GM23338 (cell line): ENCODE measurements at regions not wholly inside any gene's neighbourhood (a gene's known extent, or its start where the extent isn't known, plus 50 kb on each side); places are given as distances from the start of the nearest gene placed in this dataset.

ENCODE experiments used
- CREB1 ChIP-seq: fragments of 250-450 bp; sonication (Bioruptor Pico); IDR thresholded peaks from 2 replicates; pipeline ENCODE4 v1.5.0; 2020; ENCODE audit warnings: low read depth, mild to moderate bottlenecking, moderate library complexity
- EZH2 ChIP-seq: fragments of 200-600 bp; sonication (generic); IDR thresholded peaks from one replicate; pipeline ENCODE4 v1.8.0; 2017; ENCODE audit warnings: antibody characterized with exemption, mild to moderate bottlenecking, low read depth; ENCODE audit not compliant: unreplicated experiment
- EZH2phosphoT487 ChIP-seq: fragments of 200-600 bp; sonication (generic); IDR thresholded peaks from one replicate; pipeline ENCODE4 v1.8.1; 2018; ENCODE audit warnings: antibody characterized with exemption; ENCODE audit not compliant: unreplicated experiment
- JUNB ChIP-seq: IDR thresholded peaks from one replicate; pipeline ENCODE4 v1.6.1; 2016; ENCODE audit warnings: antibody characterized with exemption; ENCODE audit not compliant: unreplicated experiment
- NANOG ChIP-seq: IDR thresholded peaks from 2 replicates; pipeline ENCODE4 v1.6.1; 2016; ENCODE audit warnings: antibody characterized with exemption, borderline replicate concordance
- POLR2AphosphoS5 ChIP-seq: IDR thresholded peaks from 2 replicates; pipeline ENCODE4 v1.6.1; 2016; ENCODE audit warnings: antibody characterized with exemption, low read depth
- STAT1 ChIP-seq: IDR thresholded peaks from one replicate; pipeline ENCODE4 v1.6.1; 2016; ENCODE audit warnings: antibody characterized with exemption; ENCODE audit not compliant: unreplicated experiment
- ZNF114 ChIP-seq: fragments of 250-450 bp; sonication (Bioruptor Pico); IDR thresholded peaks from 2 replicates; pipeline ENCODE4 v1.5.0; 2020; ENCODE audit warnings: mild to moderate bottlenecking, moderate library complexity
- ZNF331 ChIP-seq: fragments of 250-450 bp; sonication (Bioruptor Pico); IDR thresholded peaks from 2 replicates; pipeline ENCODE4 v1.5.0; 2020; ENCODE audit warnings: low read depth, mild to moderate bottlenecking, moderate library complexity
- TF ChIP-seq, protein P1 (sequence below), 2 experiments: fragments of 200-600 bp in 1 of 2; sonication (generic) in 1 of 2; conservative IDR thresholded peaks; 2 replicates each; pipeline versions ENCODE4 v1.5.1 to v1.6.1; 2016 to 2017; ENCODE audit warnings: antibody characterized with exemption in 2 of 2, low read depth in 2 of 2, mild to moderate bottlenecking in 2 of 2, moderate library complexity in 1 of 2
- TF ChIP-seq, protein P2 (sequence below): IDR thresholded peaks from one replicate; pipeline ENCODE4 v1.6.1; 2018; ENCODE audit warnings: antibody characterized with exemption; ENCODE audit not compliant: unreplicated experiment
- TF ChIP-seq, protein P3 (sequence below): fragments of 250-450 bp; sonication (Bioruptor Pico); IDR thresholded peaks from 2 replicates; pipeline ENCODE4 v1.5.0; 2020; ENCODE audit warnings: mild to moderate bottlenecking, moderate library complexity
- TF ChIP-seq, protein P4 (sequence below): IDR thresholded peaks from 2 replicates; pipeline ENCODE4 v1.6.1; 2016; ENCODE audit warnings: antibody characterized with exemption

DNA sequence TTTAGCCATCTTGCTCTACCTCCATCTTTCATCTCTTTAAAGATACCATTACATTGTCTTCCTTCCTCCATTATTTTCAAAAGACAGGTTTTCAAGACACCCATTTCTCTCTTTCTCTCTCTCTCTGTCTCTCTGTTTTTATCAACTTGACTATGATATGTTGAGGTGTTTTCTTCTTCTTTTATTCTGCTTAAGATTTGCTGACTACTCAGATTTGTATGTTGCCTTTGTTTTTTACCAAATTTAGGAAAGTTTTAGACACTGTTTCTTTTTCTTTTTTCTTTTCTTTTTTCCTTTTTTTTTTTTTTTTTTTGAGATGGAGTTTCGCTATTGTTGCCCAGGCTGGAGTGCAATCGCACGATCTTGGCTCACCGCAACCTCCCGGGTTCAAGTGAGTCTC lies 647.5 kb upstream of the VRK2 start:
- TF ChIP-seq, protein P1, sequence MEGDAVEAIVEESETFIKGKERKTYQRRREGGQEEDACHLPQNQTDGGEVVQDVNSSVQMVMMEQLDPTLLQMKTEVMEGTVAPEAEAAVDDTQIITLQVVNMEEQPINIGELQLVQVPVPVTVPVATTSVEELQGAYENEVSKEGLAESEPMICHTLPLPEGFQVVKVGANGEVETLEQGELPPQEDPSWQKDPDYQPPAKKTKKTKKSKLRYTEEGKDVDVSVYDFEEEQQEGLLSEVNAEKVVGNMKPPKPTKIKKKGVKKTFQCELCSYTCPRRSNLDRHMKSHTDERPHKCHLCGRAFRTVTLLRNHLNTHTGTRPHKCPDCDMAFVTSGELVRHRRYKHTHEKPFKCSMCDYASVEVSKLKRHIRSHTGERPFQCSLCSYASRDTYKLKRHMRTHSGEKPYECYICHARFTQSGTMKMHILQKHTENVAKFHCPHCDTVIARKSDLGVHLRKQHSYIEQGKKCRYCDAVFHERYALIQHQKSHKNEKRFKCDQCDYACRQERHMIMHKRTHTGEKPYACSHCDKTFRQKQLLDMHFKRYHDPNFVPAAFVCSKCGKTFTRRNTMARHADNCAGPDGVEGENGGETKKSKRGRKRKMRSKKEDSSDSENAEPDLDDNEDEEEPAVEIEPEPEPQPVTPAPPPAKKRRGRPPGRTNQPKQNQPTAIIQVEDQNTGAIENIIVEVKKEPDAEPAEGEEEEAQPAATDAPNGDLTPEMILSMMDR (conservative IDR thresholded peaks at IDR 0.05; ENCODE audit: low read depth in 2 of 2), result no peak
- TF ChIP-seq, protein P2, sequence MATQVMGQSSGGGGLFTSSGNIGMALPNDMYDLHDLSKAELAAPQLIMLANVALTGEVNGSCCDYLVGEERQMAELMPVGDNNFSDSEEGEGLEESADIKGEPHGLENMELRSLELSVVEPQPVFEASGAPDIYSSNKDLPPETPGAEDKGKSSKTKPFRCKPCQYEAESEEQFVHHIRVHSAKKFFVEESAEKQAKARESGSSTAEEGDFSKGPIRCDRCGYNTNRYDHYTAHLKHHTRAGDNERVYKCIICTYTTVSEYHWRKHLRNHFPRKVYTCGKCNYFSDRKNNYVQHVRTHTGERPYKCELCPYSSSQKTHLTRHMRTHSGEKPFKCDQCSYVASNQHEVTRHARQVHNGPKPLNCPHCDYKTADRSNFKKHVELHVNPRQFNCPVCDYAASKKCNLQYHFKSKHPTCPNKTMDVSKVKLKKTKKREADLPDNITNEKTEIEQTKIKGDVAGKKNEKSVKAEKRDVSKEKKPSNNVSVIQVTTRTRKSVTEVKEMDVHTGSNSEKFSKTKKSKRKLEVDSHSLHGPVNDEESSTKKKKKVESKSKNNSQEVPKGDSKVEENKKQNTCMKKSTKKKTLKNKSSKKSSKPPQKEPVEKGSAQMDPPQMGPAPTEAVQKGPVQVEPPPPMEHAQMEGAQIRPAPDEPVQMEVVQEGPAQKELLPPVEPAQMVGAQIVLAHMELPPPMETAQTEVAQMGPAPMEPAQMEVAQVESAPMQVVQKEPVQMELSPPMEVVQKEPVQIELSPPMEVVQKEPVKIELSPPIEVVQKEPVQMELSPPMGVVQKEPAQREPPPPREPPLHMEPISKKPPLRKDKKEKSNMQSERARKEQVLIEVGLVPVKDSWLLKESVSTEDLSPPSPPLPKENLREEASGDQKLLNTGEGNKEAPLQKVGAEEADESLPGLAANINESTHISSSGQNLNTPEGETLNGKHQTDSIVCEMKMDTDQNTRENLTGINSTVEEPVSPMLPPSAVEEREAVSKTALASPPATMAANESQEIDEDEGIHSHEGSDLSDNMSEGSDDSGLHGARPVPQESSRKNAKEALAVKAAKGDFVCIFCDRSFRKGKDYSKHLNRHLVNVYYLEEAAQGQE, result no peak
- TF ChIP-seq EZH2phosphoT487, result no peak
- no peak for TF ChIP-seq CREB1
- TF ChIP-seq EZH2, result no peak
- TF ChIP-seq ZNF114 (CRISPR knock-in tag), result no peak
- TF ChIP-seq POLR2AphosphoS5, result no peak
- no peak for TF ChIP-seq JUNB
- TF ChIP-seq ZNF331, result no peak
- TF ChIP-seq, protein P3, sequence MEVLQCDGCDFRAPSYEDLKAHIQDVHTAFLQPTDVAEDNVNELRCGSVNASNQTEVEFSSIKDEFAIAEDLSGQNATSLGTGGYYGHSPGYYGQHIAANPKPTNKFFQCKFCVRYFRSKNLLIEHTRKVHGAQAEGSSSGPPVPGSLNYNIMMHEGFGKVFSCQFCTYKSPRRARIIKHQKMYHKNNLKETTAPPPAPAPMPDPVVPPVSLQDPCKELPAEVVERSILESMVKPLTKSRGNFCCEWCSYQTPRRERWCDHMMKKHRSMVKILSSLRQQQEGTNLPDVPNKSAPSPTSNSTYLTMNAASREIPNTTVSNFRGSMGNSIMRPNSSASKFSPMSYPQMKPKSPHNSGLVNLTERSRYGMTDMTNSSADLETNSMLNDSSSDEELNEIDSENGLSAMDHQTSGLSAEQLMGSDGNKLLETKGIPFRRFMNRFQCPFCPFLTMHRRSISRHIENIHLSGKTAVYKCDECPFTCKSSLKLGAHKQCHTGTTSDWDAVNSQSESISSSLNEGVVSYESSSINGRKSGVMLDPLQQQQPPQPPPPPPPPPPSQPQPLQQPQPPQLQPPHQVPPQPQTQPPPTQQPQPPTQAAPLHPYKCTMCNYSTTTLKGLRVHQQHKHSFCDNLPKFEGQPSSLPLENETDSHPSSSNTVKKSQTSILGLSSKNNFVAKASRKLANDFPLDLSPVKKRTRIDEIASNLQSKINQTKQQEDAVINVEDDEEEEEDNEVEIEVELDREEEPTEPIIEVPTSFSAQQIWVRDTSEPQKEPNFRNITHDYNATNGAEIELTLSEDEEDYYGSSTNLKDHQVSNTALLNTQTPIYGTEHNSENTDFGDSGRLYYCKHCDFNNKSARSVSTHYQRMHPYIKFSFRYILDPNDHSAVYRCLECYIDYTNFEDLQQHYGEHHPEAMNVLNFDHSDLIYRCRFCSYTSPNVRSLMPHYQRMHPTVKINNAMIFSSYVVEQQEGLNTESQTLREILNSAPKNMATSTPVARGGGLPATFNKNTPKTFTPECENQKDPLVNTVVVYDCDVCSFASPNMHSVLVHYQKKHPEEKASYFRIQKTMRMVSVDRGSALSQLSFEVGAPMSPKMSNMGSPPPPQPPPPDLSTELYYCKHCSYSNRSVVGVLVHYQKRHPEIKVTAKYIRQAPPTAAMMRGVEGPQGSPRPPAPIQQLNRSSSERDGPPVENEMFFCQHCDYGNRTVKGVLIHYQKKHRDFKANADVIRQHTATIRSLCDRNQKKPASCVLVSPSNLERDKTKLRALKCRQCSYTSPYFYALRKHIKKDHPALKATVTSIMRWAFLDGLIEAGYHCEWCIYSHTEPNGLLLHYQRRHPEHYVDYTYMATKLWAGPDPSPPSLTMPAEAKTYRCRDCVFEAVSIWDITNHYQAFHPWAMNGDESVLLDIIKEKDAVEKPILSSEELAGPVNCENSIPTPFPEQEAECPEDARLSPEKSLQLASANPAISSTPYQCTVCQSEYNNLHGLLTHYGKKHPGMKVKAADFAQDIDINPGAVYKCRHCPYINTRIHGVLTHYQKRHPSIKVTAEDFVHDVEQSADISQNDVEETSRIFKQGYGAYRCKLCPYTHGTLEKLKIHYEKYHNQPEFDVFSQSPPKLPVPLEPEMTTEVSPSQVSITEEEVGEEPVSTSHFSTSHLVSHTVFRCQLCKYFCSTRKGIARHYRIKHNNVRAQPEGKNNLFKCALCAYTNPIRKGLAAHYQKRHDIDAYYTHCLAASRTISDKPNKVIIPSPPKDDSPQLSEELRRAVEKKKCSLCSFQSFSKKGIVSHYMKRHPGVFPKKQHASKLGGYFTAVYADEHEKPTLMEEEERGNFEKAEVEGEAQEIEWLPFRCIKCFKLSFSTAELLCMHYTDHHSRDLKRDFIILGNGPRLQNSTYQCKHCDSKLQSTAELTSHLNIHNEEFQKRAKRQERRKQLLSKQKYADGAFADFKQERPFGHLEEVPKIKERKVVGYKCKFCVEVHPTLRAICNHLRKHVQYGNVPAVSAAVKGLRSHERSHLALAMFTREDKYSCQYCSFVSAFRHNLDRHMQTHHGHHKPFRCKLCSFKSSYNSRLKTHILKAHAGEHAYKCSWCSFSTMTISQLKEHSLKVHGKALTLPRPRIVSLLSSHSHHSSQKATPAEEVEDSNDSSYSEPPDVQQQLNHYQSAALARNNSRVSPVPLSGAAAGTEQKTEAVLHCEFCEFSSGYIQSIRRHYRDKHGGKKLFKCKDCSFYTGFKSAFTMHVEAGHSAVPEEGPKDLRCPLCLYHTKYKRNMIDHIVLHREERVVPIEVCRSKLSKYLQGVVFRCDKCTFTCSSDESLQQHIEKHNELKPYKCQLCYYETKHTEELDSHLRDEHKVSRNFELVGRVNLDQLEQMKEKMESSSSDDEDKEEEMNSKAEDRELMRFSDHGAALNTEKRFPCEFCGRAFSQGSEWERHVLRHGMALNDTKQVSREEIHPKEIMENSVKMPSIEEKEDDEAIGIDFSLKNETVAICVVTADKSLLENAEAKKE (CRISPR knock-in tag), result no peak
- TF ChIP-seq STAT1, result no peak
- TF ChIP-seq, protein P4, sequence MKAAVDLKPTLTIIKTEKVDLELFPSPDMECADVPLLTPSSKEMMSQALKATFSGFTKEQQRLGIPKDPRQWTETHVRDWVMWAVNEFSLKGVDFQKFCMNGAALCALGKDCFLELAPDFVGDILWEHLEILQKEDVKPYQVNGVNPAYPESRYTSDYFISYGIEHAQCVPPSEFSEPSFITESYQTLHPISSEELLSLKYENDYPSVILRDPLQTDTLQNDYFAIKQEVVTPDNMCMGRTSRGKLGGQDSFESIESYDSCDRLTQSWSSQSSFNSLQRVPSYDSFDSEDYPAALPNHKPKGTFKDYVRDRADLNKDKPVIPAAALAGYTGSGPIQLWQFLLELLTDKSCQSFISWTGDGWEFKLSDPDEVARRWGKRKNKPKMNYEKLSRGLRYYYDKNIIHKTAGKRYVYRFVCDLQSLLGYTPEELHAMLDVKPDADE, result no peak
- no peak for TF ChIP-seq NANOG
